Spleen (tissue), 11 donors: ENCODE measurements at regions not wholly inside any gene's neighbourhood (a gene's known extent, or its start where the extent isn't known, plus 50 kb on each side); places are given as distances from the start of the nearest gene placed in this dataset.

Experiments used
- DNase-seq: peaks from one replicate; pipeline ENCODE4 v3.0.0-alpha.2; 2020
- H3K27ac ChIP-seq, 8 donors: fragments of 200-600 bp; sonication (generic) in 7 of 8; 1 replicate in 4 of 8; 2 replicates in 4 of 8; pipeline versions ENCODE4 v1.5.0 to v1.8.0; 2016 to 2021; ENCODE audit warnings: inconsistent platforms in 4 of 8, mild to moderate bottlenecking in 4 of 8, moderate library complexity in 1 of 8
- H3K27me3 ChIP-seq, 7 donors: fragments of 200-600 bp; sonication (generic) in 6 of 7; replicated peaks in 1 of 7; 1 replicate in 4 of 7; 2 replicates in 3 of 7; pipeline versions ENCODE4 v1.5.0 to v1.8.0; 2016 to 2021; ENCODE audit warnings: inconsistent platforms in 3 of 7, mild to moderate bottlenecking in 1 of 7
- H3K36me3 ChIP-seq, 6 donors: fragments of 200-600 bp; sonication (generic) in 5 of 6; 1 replicate in 4 of 6; 2 replicates in 2 of 6; pipeline versions ENCODE4 v1.5.0 to v1.8.0; 2016 to 2021; ENCODE audit warnings: inconsistent platforms in 2 of 6
- H3K4me1 ChIP-seq, 6 donors: fragments of 200-600 bp; sonication (generic) in 5 of 6; 1 replicate in 3 of 6; 2 replicates in 3 of 6; pipeline versions ENCODE4 v1.5.0 to v1.8.0; 2016 to 2021; ENCODE audit warnings: inconsistent platforms in 3 of 6
- H3K4me3 ChIP-seq, 8 donors: fragments of 200-600 bp; sonication (generic) in 7 of 8; 1 replicate in 4 of 8; 2 replicates in 4 of 8; pipeline versions ENCODE4 v1.5.0 to v1.8.0; 2016 to 2021; ENCODE audit warnings: inconsistent platforms in 4 of 8, mild to moderate bottlenecking in 4 of 8, moderate library complexity in 2 of 8
- H3K9me3 ChIP-seq, 8 donors: fragments of 200-600 bp; sonication (generic) in 7 of 8; 1 replicate in 4 of 8; 2 replicates in 4 of 8; pipeline versions ENCODE4 v1.5.0 to v1.8.0; 2016 to 2021; ENCODE audit warnings: inconsistent platforms in 4 of 8
- CTCF ChIP-seq, 11 experiments: fragments of 200-600 bp in 7 of 11; fragments of 450-650 bp in 4 of 11; sonication (generic) in 4 of 11; IDR thresholded peaks in 8 of 11; conservative IDR thresholded peaks in 3 of 11; 1 replicate in 7 of 11; 2 replicates in 4 of 11; pipeline versions ENCODE4 v1.4.0 to v1.8.0; 2016 to 2021; ENCODE audit warnings: antibody characterized with exemption in 11 of 11, inconsistent platforms in 4 of 11, mild to moderate bottlenecking in 1 of 11
- POLR2A ChIP-seq, 3 donors: fragments of 450-650 bp; IDR thresholded peaks; one replicate each; pipeline ENCODE4 v1.5.1; 2017; ENCODE audit warnings: antibody characterized with exemption in 3 of 3, mild to moderate bottlenecking in 1 of 3
- POLR2AphosphoS5 ChIP-seq, 3 donors: sonication (generic); formaldehyde crosslinking; IDR thresholded peaks; one replicate each; pipeline ENCODE4 v1.5.1; 2017; ENCODE audit warnings: antibody characterized with exemption in 3 of 3
- WGBS, 5 donors: extraction: QIAGEN DNeasy Blood & Tissue Kit in 3 of 5; methylation state at CpG; one replicate each; pipeline versions ENCODE4 v1.1.5 to v1.1.7; 2013 to 2018; 5-methylcytosine and 5-hydroxymethylcytosine counted together
- intact Hi-C: fragments of 100-400 bp; cut with DNase I; formaldehyde crosslinking; loops from one replicate; pipeline ENCODE4 v1.15.0; 2023; ENCODE audit warnings: low total_unique reads
- donor health status: healthy with polysubstance abuse.
- donor health status: DM: no; HTN: no; CAD: no; lungs with moderate emphysema.
- donor health status: DM: no; HTN: no; CAD: no.
- donor health status: Bipolar disorder and iron deficiency.
- donor health status: healthy.
- donor health status: DM: no; HTN: no; CAD: no.
- donor health status: DM: yes; HTN: yes; CAD: no.

GRCh38 chr2:198815626-198816025 lies 642.1 kb downstream of the SATB2 start:
- no peaks in the 10 kb centered on the region for H3K4me1 ChIP-seq
- no peaks in the 10 kb centered on the region for H3K9me3 ChIP-seq
- TF ChIP-seq CTCF (IDR thresholded peaks at IDR 0.05 in 8 of 11, conservative IDR thresholded peaks at IDR 0.05 in 3 of 11) (no peak), POLR2A (IDR thresholded peaks at IDR 0.05) (no peak), POLR2AphosphoS5 (IDR thresholded peaks at IDR 0.05) (no peak)
- no peak overlapping the region for H3K4me3 ChIP-seq
- no peaks in the 10 kb centered on the region for H3K27me3 ChIP-seq
- intact Hi-C loops: no loop called here
- 81 to 90% (median 85%) methylated on average over 4 of the region's 4 CpGs for WGBS, 5 donors
- H3K27ac ChIP-seq: no peak overlapping the region
- H3K36me3 ChIP-seq: no peaks in the 10 kb centered on the region
- no peak for DNase-seq

GRCh38 chr2:198811198-198811597 lies 646.5 kb downstream of the SATB2 start:
- intact Hi-C loops: no loop called here
- no peak overlapping the region for H3K4me3 ChIP-seq
- no peaks in the 10 kb centered on the region for H3K27me3 ChIP-seq
- no peak for TF ChIP-seq CTCF (IDR thresholded peaks at IDR 0.05 in 8 of 11, conservative IDR thresholded peaks at IDR 0.05 in 3 of 11)
- no peak for TF ChIP-seq POLR2AphosphoS5 (IDR thresholded peaks at IDR 0.05)
- no peak for TF ChIP-seq POLR2A (IDR thresholded peaks at IDR 0.05)
- no peaks in the 10 kb centered on the region for H3K36me3 ChIP-seq
- no peak overlapping the region for H3K27ac ChIP-seq
- H3K9me3 ChIP-seq: no peaks in the 10 kb centered on the region
- no peak for DNase-seq
- 67 to 79% (median 73%) methylated on average over 3 of the region's 3 CpGs for WGBS, 5 donors
- no peaks in the 10 kb centered on the region for H3K4me1 ChIP-seq

GRCh38 chr2:198809976-198810375 lies 647.8 kb downstream of the SATB2 start:
- no peaks in the 10 kb centered on the region for H3K36me3 ChIP-seq
- no peak overlapping the region for H3K27ac ChIP-seq
- H3K4me1 ChIP-seq: no peaks in the 10 kb centered on the region
- no peaks in the 10 kb centered on the region for H3K27me3 ChIP-seq
- intact Hi-C loops: no loop called here
- H3K9me3 ChIP-seq: no peaks in the 10 kb centered on the region
- no peak overlapping the region for H3K4me3 ChIP-seq
- DNase-seq: no peak
- 77 to 86% (median 81%) methylated on average over 3 of the region's 3 CpGs for WGBS, 5 donors
- no peak for TF ChIP-seq POLR2AphosphoS5 (IDR thresholded peaks at IDR 0.05)
- TF ChIP-seq POLR2A (IDR thresholded peaks at IDR 0.05): no peak
- TF ChIP-seq CTCF (IDR thresholded peaks at IDR 0.05 in 8 of 11, conservative IDR thresholded peaks at IDR 0.05 in 3 of 11): no peak

- Histone ChIP-seq H3K27me3 (no peaks in the 10 kb centered on the region), H3K4me1 (no peaks in the 10 kb centered on the region), H3K27ac (no peak overlapping the region), H3K4me3 (no peak overlapping the region), H3K36me3 (no peaks in the 10 kb centered on the region), H3K9me3 (no peaks in the 10 kb centered on the region)
- no peak for DNase-seq
- TF ChIP-seq POLR2AphosphoS5 (IDR thresholded peaks at IDR 0.05): no peak
- no peak for TF ChIP-seq POLR2A (IDR thresholded peaks at IDR 0.05)
- no peak for TF ChIP-seq CTCF (IDR thresholded peaks at IDR 0.05 in 8 of 11, conservative IDR thresholded peaks at IDR 0.05 in 3 of 11)
- 88 to 94% (median 92%) methylated on average over 2 of the region's 2 CpGs for WGBS, 5 donors
- intact Hi-C loops: no loop called here
These were observed 650.6 kb downstream of the SATB2 start for GRCh38 chr2:198807131-198807530.
